Glutamatergic neuron (in vitro differentiated cells): ENCODE measurements at regions not wholly inside any gene's neighbourhood (a gene's known extent, or its start where the extent isn't known, plus 50 kb on each side); places are given as distances from the start of the nearest gene placed in this dataset.

Source experiments
- DNase-seq: peaks from one replicate; pipeline ENCODE4 v3.0.0; 2022
- H3K27ac Mint-ChIP-seq: one replicate; pipeline ENCODE4 v1.8.0; 2020; ENCODE audit warnings: mild to moderate bottlenecking, mixed read lengths, inconsistent platforms; ENCODE audit not compliant: unreplicated experiment
- H3K27me3 Mint-ChIP-seq: one replicate; pipeline ENCODE4 v1.8.0; 2020; ENCODE audit warnings: mild to moderate bottlenecking, moderate library complexity, mixed read lengths, inconsistent platforms; ENCODE audit not compliant: unreplicated experiment
- H3K36me3 Mint-ChIP-seq: one replicate; pipeline ENCODE4 v1.8.0; 2020; ENCODE audit warnings: mild to moderate bottlenecking, mixed read lengths, inconsistent platforms; ENCODE audit not compliant: unreplicated experiment
- H3K4me1 Mint-ChIP-seq: one replicate; pipeline ENCODE4 v1.8.0; 2020; ENCODE audit warnings: mild to moderate bottlenecking, low read depth, mixed read lengths, inconsistent platforms; ENCODE audit not compliant: unreplicated experiment
- H3K4me3 Mint-ChIP-seq: one replicate; pipeline ENCODE4 v1.8.0; 2020; ENCODE audit warnings: mild to moderate bottlenecking, mixed read lengths, inconsistent platforms; ENCODE audit not compliant: unreplicated experiment
- H3K9me3 Mint-ChIP-seq: one replicate; pipeline ENCODE4 v1.8.0; 2020; ENCODE audit warnings: mild to moderate bottlenecking, moderate library complexity, mixed read lengths, inconsistent platforms; ENCODE audit not compliant: unreplicated experiment
- TF ChIP-seq, protein P1 (sequence below): fragments of 200-600 bp; sonication (generic); IDR thresholded peaks from one replicate; pipeline ENCODE4 v1.5.0; 2021; ENCODE audit not compliant: partially characterized antibody, unreplicated experiment

- Mint-ChIP-seq H3K36me3 (no peaks in the 10 kb centered on the region), H3K27me3 (no peaks in the 10 kb centered on the region), H3K9me3 (no peaks in the 10 kb centered on the region), H3K27ac (no peak overlapping the region), H3K4me3 (no peak overlapping the region), H3K4me1 (no peaks in the 10 kb centered on the region)
- no peak for DNase-seq
- TF ChIP-seq, protein P1, sequence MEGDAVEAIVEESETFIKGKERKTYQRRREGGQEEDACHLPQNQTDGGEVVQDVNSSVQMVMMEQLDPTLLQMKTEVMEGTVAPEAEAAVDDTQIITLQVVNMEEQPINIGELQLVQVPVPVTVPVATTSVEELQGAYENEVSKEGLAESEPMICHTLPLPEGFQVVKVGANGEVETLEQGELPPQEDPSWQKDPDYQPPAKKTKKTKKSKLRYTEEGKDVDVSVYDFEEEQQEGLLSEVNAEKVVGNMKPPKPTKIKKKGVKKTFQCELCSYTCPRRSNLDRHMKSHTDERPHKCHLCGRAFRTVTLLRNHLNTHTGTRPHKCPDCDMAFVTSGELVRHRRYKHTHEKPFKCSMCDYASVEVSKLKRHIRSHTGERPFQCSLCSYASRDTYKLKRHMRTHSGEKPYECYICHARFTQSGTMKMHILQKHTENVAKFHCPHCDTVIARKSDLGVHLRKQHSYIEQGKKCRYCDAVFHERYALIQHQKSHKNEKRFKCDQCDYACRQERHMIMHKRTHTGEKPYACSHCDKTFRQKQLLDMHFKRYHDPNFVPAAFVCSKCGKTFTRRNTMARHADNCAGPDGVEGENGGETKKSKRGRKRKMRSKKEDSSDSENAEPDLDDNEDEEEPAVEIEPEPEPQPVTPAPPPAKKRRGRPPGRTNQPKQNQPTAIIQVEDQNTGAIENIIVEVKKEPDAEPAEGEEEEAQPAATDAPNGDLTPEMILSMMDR = no peak
These were observed 1628.8 kb upstream of the SEL1L start for GRCh38 chr14:83162361-83162929.

DNA sequence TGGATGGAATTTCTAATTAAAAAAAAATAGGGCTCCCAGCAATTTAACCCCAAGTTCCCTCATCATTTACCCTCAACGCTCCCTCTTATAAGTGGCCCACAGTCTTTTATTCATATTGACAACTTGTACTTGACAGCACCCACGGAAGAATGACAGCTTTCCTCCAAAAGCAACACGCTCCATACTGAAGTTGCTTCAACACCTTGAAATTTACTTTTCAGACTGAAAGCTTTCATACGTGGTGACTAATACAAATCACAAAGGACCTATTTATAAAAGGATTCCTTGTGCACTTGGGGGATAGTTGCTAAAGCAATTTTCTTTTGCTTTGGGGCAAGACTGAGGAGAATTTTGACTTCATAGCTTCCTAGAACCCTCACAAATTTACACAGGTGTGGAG, 1629.4 kb upstream of the SEL1L start:
- TF ChIP-seq, protein P1 = no peak
- no peak for DNase-seq
- H3K4me1 Mint-ChIP-seq = no peaks in the 10 kb centered on the region

DNA sequence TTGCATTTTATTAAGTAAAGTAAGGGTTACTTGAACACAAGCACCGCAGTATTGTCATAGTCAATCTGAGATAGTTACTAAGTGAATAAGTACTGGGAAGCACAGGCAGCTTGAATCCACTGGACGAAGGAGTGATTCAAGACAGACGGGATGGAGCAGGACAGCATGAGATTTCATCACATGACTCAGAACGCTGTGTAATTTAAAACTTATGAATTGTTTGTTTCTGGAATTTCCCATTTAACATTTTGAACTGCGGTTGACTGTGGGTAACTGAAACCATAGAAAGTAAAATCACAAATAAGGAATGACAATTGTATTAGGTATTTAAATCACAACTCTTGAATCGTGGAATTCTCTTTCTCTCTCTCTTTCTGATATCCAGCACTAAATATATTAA, 1630.4 kb upstream of the SEL1L start:
- no peaks in the 10 kb centered on the region for H3K27me3 Mint-ChIP-seq
- H3K36me3 Mint-ChIP-seq = no peaks in the 10 kb centered on the region

More for the DNA sequence above, 1629.4 kb upstream of the SEL1L start:
- no peak overlapping the region for H3K4me3 Mint-ChIP-seq
- H3K27ac Mint-ChIP-seq = no peak overlapping the region
- H3K9me3 Mint-ChIP-seq = no peaks in the 10 kb centered on the region
- H3K36me3 Mint-ChIP-seq = no peaks in the 10 kb centered on the region
- H3K27me3 Mint-ChIP-seq = no peaks in the 10 kb centered on the region

DNA sequence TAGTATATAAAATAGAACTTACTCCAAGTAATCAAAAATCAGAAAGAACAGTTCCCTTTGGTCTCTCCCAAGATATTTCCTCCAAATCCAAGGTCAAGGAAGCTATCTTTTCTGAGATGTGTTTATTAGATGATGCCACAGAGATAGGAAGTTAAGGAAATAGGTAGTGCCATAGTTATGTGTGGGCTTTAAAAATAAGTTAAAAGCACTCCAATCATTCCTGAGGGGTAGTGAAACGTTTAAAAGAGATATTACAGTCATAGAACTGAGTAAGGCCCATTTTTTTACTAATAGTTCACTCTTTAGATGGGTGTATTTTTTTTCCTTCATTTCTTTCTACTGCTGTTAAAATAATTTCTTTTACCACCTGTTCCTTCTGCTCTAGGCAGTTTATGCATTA, 1630.9 kb upstream of the SEL1L start:
- DNase-seq = no peak
- H3K9me3 Mint-ChIP-seq = no peaks in the 10 kb centered on the region
- H3K4me1 Mint-ChIP-seq = no peaks in the 10 kb centered on the region
- no peaks in the 10 kb centered on the region for H3K27me3 Mint-ChIP-seq
- TF ChIP-seq, protein P1 = no peak
- H3K27ac Mint-ChIP-seq = no peak overlapping the region
- H3K4me3 Mint-ChIP-seq = no peak overlapping the region
- no peaks in the 10 kb centered on the region for H3K36me3 Mint-ChIP-seq

More for the DNA sequence above, 1630.4 kb upstream of the SEL1L start:
- Mint-ChIP-seq H3K4me1 (no peaks in the 10 kb centered on the region), H3K9me3 (no peaks in the 10 kb centered on the region), H3K4me3 (no peak overlapping the region), H3K27ac (no peak overlapping the region)
- TF ChIP-seq, protein P1 = no peak
- DNase-seq = no peak

GRCh38 chr14:83170165-83170564, 1636.5 kb upstream of the SEL1L start:
- TF ChIP-seq, protein P1 = no peak
- Mint-ChIP-seq H3K27ac (no peak overlapping the region), H3K4me1 (no peaks in the 10 kb centered on the region), H3K27me3 (no peaks in the 10 kb centered on the region), H3K36me3 (no peaks in the 10 kb centered on the region), H3K4me3 (no peak overlapping the region), H3K9me3 (no peaks in the 10 kb centered on the region)
- DNase-seq = no peak
